ENCODE measurements at regions not wholly inside any gene's neighbourhood (a gene's known extent, or its start where the extent isn't known, plus 50 kb on each side); places are given as distances from the start of the nearest gene placed in this dataset.

DNA sequence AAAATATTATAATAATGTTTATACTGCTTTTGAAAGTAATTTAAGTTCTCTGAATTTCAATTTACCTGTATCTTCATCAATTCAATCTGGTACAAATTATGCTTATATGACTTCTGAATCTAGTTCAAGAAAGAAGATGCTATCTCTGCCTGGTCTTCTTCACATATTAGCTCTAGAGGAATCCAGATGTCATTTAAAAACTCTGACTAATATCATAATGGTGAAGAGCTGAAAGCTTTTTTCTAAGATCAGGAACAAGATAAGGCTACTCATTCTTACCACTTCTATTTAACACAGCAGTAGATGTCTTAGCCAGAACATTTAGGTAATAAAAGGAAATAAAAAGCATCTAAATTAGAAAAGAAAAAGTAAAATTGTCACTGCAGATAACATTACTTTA is 636.1 kb downstream of the ARAP2 start:
- no peak for DNase-seq

DNA sequence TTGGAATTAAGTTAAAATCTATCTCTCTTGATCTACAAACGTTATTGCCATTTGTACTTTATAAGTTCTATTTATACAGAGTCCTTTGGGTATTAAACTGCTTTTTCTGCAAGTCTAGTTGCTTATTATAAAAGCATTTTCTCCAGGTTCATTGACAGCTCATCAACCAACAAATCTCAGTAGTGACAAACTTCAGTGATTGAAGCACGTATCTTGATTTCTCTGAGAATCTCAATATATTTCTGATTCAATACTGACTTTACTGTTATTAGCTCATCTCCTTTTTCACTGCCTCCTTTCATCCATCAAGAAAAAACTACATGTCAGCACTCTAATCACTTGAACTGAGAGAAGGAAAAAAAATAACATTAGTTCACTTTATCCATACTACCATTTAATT is 630.2 kb downstream of the ARAP2 start:
- DNase-seq: no peak

DNA sequence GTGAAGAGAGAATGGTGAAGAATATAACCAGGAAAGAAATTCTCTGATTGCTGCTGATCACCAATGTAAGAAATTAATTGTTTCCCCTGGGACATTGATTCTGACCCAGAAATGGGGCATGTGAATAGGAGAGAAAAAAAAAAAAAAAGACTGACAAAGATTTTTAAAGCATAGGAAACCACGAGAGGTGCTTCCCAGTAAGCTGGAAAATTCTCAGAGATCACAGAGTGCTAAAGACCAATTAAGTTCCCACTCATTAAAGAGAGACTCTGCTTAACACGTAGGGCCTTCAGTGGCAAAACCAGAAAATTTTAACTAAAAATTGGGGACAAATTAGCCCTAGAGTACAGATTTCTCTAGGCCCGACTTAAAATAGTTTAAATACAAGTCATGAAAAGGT is 604.4 kb downstream of the ARAP2 start:
- DNase-seq: no peak

DNA sequence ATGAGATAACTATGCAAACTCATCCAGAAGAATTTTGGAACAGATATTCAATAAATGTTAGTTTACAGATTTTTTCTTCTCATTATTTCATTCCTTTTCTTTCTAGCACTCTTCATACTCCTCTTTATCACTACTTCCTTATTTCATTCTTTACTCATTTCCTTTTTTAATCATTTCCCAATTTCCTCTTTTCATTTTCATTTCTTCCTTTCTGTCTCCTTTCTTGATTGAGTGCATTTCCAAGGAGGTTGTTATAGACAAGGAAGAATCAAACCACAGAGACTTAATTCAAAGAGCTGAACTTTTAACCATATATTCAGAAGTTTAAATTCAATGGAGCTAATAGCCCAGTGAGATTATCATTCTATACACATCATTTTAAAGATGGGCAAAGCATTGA is 600.7 kb downstream of the ARAP2 start:
- no peak for DNase-seq

DNA sequence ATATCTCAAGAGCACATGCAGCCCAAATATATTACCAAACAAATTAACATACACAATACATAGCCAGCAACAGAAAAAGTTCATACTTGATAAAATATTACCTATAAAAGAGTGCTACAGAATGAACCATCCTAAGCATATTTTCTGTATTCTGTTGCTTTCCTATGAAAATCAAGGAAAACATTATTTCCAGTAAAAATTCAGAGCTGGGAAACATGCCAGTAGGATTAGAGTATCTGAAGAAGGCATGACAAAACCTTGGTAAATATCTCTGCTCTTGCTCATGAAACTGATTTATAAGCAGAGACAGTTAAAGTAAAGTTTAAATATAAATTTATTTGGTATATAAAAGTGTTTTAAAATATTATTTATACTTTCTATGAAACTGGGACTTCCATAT is 599.7 kb downstream of the ARAP2 start:
- DNase-seq: no peak

DNA sequence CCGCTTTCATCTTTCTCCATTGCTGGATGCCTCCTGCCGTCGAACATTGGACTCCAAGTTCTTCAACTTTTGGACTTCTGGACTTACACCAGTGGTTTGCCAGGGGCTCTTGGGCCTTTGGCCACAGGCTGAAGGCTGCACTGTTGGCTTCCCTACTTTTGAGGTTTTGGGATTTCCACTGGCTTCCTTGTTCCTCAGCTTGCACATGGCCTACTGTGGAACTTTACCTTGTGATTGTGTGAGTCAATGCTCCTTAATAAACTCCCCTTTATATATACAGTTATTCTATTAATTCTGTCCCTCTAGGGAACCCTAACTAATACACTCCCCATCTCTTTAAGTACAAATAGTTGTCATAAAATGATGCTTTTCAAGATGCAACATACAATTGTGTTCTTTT is 595.3 kb downstream of the ARAP2 start:
- DNase-seq: no peak

DNA sequence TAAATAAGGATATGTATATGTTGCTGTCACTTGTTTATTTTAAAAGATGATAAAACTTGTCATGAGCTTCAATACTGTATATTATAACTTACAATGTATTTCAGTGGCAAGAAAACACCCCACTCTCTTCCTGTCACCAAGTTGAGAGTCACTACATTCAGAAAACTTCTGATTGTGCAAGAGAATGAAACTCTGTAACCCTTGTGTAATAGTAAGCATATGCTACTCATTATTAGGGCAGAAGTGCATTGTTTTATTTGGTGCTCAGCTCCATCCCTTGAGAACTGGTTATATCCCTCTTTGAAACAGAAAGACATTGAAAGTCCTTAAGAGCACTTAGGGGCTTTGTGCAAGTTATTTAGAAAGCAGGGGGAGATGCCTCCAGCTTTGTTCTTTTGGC is 594.5 kb downstream of the ARAP2 start:
- no peak for DNase-seq

DNA sequence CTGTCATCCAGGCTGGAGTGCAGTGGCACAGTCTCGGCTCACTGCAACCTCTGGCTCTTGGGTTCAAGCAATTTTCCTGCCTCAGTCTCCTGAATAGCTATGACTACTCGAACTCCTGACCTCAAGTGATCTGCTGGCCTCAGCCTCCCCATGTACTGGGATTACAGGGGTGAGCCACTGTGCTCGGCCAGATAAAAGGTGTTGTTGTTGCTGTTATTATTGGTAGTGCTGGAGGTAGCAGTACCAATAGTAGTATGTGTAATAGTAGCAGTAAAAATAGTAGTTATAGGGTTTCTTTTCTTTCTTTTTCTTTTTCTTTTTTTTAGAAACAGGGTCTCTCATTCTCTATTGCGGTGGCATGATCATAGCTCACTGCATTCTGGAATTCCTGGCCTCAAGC is 592.1 kb downstream of the ARAP2 start:
- DNase-seq: no peak

DNA sequence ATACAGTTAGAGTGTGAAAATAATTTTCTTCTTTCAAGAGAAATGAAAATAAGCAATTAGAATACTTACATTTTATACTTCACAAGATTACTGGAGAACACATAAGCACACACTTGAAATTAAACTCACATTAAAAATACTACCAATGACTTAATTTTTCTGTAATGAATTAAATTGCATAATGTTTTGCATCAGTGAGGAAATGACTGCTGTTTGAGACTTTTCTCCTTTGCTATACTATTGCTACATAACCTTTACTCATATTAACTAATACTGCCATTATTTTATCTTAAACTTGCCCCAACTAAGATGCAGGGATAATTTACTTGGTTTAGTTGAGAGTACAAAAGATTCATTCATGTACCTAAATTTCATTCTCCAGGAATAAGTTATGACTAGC is 590.9 kb downstream of the ARAP2 start:
- DNase-seq: no peak

DNA sequence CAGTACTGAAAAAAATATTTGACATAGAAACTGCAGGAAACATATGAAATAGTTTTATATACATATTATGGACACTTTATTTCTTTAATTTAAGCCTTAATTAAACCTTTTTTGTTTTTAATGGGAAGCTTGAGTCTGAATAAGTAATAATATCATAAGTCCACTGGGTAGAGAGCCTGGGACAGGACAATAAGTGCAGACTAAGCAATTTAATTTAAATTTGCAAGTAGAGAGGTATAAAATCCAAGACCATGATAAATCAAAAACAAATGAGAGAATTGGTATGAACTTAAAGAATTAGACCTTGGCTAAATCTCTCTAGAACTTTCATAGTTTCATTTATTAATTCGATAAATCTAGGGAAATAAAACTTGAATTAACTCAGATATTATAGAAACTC is 571.2 kb downstream of the ARAP2 start:
- no peak for DNase-seq

DNA sequence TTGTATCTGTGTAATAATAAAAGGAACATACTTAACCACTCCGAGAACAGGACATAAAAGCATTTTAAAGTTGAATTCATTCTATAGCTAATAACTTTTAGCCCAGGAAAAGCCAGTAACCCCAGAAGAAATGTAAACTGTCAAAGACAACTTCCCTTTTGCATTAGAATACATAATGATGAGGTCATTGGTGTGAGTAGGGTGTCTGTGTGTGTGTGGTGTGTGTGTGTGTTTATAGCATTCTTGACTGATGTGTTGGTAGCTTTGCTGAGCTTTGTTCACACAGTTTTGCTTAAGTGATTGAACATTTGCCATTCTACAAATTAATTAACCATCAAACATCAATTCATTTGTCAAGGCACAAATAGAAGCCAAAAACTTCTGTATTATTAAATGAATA is 559.6 kb downstream of the ARAP2 start:
- no peak for DNase-seq

DNA sequence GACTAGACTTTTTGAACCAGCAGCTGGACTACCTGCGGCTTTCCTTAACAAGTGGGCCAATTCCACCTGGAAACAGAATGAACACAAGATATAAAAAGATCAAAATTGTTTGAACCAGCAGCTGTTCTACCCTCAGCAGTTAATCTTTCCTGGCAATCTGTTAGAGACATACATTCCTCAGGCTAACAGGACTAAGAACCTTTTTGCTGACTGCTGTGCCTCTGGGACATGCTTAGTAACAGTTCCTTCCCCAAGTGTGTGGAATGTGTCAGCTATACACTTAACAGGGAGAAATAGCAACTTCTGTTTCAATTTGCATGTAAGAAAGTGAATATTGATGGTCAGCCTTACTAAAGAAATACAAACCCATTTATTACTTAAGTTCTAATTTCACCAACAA is 554.4 kb downstream of the ARAP2 start:
- no peak for DNase-seq

DNA sequence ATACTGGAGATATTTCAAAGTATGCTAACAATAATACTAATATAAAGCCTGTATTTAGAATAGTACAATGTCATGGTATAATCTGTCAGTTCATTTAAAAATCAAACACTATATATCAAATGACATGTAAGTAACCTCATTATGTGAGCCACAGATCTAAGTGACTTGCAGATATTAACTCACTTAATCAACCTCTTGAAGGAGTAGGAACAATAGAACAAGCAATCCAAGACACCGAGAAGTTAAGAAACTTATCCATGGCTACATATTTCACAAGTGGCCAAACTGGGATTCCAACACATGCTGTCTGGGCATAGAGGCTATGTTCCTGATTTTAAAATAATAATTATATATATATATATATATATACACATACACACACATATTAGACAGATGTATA is 554.0 kb downstream of the ARAP2 start:
- no peak for DNase-seq

DNA sequence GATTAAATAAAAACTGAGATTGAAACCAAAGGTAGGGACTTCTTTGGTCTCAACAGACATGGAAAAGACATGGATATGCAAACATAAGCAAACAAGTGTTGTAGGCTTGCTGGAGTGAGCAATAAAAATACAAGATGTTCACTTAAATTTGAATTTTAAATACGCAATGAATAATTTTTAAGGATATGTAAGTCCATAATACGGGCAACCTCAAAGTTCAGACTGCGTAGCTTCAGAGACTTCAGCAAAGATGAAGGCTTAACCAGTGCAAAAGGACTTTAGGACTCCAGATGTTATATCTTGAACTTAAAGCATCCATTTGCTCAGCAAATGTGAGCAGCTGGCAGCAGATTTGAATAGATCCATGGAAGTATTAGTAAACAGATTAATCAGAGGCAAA is 549.3 kb downstream of the ARAP2 start:
- DNase-seq: no peak

DNA sequence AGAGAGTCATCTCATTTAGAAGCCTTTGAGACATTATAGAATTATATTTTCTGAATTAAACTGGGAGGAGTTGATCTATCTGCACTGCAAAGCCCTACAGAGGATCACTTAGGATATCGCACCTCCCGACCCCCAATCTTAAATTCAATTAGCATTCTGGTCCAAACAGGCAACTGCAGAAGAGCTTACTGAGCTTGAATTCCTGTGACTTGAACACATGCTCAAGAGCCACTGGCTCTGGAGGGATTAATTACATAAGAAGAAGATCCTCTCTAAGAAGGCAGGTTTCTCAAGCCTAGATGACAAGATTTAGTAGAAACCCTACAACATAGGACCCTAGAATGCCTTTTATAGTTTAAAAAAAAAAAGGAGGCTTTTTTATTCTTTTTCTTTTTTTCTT is 548.9 kb downstream of the ARAP2 start:
- no peak for DNase-seq

DNA sequence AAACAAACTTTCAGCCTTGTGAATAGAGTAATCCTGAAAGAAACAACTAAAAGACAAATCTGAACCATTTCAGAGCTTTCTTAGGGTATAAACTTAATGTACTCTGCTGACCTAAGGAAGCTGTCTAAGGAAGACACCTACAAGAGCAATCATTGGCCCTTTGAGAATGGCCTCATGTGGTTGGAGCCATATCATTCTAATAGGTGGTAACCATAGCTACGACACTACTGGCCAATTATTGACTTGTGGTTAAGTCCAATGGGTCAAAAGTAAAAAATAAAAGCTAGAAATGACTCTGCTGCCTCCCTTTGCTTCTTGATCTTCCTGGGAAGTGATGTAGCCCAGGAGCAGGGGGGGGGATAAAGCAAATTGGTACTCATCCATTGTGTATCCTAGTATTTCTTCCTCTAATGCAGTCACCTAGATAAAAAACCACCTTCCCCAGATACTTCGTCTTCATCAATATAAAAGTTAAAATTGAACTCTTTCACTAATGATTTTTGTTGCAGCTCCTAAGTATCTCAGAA is 547.0 kb downstream of the ARAP2 start:
- no peak for DNase-seq

DNA sequence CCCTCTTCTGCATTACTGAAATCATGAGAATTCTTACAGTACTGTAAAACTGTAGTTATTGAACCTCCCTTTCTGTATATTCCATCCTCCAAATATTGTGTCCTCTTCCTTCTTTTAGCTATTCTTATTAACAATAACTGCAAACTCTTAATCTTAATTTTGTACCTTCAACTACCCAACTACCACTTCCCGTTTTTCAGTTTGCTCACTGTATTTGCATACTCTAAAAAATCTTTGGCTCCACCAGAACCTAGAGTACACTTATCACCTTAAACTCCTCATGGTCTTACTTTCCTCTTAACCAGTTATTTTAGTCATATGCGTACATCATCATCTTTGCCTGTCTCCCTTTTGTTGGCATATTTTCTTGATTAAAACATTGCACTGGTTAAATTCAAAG is 543.7 kb downstream of the ARAP2 start:
- DNase-seq: no peak

DNA sequence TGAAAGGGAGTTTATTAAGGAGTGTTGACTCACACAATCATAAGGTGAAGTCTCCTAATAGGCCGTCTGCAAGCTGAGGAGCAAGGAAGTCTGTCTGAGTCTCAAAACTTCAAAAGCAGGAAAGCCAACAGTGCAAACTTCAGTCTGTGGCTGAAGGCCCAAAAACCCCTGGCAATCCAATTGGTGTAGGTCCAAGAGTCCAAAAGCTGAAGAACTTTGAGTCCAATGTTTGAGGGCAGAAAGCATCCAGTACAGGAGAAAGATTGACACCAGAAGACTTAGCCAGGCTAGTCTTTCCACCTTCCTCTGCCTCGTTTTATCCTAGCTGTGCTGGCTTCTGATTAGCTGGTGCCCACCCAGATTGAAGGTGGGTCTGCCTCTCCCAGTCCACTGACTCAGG is 535.2 kb downstream of the ARAP2 start:
- DNase-seq: no peak

DNA sequence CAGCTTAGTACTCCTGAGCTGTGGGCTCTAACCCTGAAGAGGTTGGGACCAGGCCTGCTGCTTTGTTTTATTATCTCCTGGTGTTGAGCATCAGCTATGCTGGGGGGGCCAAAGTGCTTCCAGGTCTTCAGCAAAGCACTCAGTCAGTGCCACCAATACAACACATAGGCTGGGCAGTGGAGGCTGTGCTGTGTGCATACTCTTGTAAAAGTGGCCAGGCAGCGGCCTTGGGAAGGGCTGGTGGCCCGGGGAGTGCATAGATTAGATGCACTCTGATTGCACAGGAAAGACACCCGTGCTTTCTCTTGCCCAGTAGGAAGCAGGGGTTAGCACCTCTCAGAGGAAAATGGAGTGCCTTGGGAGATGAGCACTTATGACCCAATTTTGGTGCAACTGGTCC is 534.0 kb downstream of the ARAP2 start:
- DNase-seq: no peak

DNA sequence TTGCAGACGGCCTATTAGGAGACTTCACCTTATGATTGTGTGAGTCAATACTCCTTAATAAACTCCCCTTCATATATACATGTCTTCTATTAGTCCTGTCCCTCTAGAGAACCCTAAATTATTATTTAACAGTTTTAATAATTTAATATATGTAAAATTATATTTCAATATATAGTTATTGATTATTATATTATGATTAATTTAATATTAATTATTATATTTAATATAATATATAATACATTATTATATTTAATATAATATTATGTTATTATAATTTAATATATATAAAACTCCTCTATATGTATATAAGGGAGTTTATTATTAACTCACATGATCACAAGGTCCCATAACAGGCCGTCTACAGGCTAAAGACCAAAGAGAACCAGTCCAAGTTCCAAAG is 533.2 kb downstream of the ARAP2 start:
- no peak for DNase-seq

DNA sequence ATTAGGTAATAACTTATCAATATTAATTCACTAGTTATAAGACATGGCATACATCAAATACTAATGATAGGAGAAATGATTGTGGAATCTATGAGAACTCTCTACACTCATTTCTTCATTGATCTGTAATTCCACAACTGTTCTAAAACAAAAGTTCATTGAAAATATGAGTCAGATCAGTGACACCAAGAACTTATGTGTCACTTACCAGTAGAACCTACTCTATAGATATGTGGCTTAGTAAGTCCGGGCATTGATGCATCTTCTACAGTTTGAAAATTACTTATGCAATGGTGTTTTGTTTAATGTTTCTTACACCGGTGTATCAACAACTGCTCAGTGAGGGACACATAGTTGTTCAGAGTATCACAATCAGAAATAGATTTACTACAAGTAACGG is 520.3 kb downstream of the ARAP2 start:
- DNase-seq: no peak

DNA sequence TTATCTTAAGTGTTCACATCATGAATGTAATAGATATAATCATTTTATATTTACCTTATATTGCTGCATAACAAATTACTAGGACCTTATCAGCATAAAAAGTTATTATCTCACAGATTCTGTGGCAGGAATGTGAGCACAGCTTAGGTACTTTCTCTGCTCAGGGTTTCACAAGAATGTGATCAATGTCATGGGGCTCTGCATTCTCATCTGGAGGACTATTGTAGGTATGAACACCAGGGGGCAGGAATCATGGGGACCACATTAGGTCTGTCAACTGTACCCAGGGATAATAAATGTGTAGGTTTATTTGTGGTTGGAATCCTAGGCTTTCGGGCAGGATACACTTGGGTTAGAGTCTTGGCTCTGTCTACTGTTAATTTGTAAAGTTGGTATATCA is 519.2 kb downstream of the ARAP2 start:
- no peak for DNase-seq

DNA sequence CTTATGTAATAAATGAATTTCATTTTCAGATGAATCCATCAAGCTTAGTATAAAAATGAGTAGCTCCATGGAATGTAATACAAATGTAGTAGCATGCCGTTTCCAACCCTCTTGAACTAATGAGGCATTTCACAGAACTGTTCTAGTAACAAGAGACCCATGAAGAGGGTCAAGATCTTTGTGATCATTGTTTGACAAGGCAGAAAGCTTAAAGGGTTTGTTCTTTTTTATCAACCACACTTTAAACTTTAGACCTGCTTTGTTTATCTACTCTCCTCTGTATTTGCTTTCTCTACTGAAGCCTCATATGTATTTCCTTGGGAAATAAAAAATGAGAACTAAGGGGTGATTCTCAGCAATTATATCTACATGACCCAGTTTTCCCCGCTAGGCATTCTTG is 513.9 kb downstream of the ARAP2 start:
- no peak for DNase-seq

DNA sequence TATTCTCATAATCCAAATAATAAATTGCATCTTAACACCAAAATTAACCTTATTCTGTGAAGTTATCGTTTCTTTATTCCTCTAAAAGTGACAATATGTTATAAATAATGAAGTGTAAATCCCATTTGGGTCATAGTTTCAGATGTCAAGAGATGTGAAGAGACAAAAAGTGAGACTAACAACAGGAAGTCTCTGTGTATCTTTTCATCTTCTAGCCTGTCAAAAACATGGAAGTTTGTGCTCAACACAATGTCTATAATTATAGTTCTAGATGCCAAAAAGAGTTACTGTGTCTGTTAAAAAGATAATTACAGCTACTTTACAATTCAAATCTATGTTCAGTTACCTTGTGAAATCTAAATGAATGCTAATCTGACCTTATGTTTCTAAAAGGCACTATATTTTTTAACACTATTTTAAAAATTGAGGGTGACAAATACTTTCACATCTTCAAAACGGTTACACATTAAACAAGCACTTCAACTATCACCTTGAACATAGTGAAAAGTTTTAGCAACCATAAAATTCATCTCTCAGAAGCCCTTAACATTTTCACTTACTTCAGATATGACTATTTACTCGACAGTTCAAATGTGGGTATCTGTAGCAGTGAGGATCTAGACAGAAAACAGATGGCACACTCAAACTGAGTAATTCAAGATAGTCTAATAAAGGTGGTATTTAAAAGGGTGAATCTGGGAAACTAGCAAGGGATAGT is 509.8 kb downstream of the ARAP2 start:
- no peak for DNase-seq

DNA sequence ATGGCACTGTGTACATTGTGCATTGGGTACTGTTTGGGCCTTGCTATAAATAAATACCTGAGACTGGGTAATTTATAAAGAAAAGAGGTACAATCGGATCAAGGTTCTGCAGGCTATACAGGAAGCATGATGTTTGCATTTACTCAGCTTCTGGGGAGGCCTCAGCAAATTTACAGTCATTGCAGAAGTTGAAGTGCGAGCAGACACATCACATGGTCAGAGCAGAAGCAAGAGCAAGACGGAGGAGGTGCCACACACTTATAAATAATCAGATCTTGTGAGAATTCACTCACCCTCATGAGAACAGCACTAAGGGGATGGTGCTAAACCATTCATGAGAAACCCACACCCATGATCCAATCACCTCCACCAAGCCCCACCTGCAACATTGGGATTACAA is 505.0 kb downstream of the ARAP2 start:
- no peak for DNase-seq

DNA sequence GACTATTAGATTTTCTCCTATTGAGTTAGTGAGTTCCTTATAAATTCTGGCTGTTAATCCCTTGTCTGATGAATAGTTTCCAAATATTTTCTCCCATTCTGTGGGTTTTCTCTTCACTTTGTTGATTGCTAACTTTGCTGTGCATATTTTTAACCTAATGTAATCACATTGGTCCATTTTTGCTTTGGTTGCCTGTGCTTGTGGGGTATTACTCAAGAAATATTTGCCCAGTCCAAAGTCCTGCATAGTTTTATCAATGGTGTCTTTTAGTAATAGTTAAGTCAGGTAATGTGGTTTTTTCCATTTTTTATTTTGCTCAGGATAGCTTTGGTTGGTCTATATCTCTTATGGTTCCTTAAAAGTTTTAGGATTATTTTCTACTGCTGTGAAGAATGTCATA is 490.3 kb downstream of the ARAP2 start:
- no peak for DNase-seq

Measured in GOT3 (cell line).